HG02981 (cell line): ENCODE measurements at regions not wholly inside any gene's neighbourhood (a gene's known extent, or its start where the extent isn't known, plus 50 kb on each side); places are given as distances from the start of the nearest gene placed in this dataset.
A peak's percentile ranks its signal among the peaks of the same experiment; 100 is the strongest.
"Not testable (repeated sequence)": the region's sequence is repeated elsewhere in the genome, so short reads cannot be mapped to it uniquely, and the experiment has no call there.

ENCODE experiments used
- ATAC-seq: cut with Tn5 transposase; IDR thresholded peaks from one replicate; pipeline ENCODE4 v1.9.1; 2021; ENCODE audit warnings: mild to moderate bottlenecking, moderate library complexity; ENCODE audit not compliant: unreplicated experiment

GRCh38 chr1:96559181-96559580 is 162.4 kb upstream of the PTBP2 start:
- no peak for ATAC-seq

DNA sequence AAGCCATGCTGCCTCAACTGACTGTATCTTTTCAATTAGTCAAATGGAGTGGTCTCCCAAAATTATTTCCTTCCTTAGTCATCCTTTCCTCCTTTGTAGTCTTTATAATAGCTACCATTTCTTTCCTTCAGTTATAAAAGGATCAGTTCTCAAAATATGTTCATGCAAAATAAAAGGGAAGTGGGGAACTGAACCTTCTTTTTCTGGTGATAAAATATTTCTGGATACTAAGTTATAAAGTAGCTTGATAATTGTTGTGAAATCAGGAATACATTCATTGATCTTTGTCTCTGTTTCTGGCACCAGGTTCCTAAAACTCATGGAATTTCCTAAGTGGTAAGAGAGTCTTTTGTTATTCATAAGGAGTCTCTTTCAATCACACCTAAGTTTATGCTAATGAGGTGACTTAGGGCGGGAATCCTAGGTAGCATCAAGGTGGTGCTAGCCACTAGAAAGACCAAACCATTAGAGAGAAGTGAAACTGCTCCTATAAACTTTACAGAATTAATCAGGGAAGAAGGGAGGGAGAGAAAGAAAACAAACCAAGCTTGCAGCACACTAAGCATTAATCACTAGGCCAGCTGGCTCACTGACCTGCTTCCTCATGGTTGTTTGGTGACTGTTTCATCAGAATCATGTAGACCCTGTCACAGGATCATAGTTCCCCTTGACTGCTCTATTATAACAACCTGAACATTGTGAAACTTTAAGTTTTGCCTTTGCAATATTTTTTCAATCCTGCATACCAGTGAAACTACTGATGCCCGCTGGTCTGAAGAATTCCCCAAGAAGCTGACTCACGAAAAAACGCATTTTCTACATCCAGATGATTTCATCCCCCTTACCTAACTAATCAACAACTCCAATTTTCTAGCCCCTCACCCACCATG is 161.6 kb upstream of the PTBP2 start:
- ATAC-seq, result no peak

DNA sequence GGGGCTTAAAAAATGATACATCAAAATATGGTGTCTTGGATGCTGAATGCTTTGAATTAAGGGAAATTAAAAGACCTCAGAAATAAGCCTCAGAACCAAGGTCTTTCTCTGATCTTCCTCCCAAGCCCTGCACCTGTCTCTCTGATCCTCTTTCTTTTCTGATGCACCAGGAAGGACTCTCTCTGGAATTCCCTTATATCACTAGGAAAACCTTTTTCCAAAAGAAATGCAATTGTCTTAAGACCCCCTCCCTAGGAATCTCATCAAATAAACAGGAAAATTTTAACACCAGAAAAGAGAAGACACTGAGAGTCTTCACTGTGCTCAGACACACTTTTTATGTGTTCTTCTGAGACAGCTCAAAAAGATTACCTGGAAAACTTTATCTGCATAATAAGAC is 159.5 kb upstream of the PTBP2 start:
- ATAC-seq, result no peak

DNA sequence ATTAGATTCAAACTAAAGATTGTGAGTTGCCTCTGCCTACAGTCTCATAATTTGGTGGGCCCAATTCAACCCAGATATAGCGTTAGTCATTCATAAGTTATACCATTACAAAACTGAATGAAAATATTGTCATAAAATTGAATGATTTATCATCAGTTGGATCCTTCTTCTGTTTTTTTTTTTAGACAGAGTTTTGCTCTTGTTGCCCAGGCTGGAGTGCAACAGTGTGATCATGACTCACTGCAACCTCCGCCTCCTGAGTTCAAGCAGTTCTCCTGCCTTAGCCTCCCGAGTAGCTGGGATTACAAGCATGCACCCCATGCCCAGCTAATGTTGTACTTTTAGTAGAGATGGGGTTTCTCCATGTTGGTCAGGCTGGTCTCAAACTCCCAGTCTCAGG is 157.2 kb upstream of the PTBP2 start:
- not testable (repeated sequence) for ATAC-seq

GRCh38 chr1:96565546-96565945 is 156.0 kb upstream of the PTBP2 start:
- ATAC-seq, result no peak

DNA sequence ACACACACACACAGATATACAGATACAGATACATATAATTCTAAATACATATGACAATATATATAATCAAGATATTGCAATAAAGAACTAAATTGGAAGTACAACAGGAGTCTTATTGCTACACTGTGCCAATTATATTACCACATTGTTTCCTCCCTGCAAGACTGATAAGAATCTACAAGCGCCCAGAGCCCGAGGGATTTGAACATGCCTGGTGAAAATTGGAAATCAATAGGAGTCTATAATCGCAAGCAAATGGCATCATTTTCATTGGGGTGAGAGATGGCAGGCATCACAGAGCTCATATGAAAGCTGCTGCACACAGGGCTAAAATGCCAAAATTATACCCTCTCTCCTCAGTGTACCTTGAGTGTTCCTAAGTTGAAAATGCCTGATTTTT is 152.9 kb upstream of the PTBP2 start:
- no peak for ATAC-seq

GRCh38 chr1:96569288-96569687 is 152.3 kb upstream of the PTBP2 start:
- ATAC-seq, result no peak

DNA sequence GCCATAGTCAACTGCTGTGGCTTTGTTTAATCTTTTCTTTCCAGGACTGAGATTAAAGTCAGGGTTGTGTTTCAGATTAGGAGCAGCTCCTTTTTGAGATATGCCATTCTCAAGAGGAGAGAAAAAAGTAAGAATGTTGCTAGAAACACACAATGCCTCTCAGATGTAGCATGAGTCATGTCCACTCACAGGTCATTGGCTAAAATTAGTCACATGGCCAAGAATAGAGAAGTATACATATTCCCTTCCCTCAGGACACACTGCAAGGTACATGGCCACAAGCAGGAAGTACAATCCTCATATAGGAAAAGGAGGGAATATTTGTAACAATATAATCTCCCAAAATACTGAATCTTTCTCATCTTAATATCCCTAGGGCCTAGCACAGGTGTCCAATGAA is 141.9 kb upstream of the PTBP2 start:
- ATAC-seq, result no peak

- ATAC-seq, result no peak
These were observed 140.7 kb upstream of the PTBP2 start for GRCh38 chr1:96580920-96581319.

- no peak for ATAC-seq
These were observed 139.8 kb upstream of the PTBP2 start for GRCh38 chr1:96581772-96582171.

DNA sequence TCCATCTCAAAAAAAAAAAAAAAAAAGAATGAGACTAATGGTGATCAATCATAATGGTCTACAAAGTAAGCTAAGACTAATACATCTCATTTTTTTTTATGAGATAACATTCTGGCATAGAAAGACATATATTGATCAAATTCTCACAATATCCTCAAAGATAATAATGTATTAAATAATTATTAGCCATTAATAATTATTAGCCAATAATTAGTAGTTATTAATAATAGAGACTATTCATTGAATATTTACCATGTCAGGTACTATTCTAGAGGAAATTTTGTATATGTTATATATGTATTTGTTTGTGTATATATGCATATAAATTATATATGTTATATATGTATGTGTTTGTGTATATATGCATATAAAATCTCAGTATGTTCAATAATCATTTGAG is 137.7 kb upstream of the PTBP2 start:
- no peak for ATAC-seq

DNA sequence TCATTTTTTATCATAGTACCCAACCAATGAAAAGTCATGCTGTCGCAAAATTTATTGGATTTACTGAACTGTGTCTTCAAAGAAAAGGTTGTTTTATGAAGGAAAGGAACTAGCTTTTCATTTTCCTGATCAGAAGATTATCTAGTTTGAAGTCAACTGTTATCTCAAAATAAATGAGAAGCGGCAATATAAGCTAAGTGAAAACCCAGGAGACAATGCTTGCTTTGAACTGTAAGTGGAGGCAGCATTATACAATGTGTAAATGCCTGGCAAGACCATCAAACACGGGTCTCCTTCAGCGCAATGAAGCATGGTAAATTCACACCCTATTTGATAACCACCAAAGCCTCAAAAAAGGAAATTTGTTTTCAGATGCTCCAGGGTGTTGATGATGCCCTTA is 134.4 kb upstream of the PTBP2 start:
- ATAC-seq, result no peak

- no peak for ATAC-seq
These were observed 133.1 kb upstream of the PTBP2 start for GRCh38 chr1:96588416-96588995.

GRCh38 chr1:96595530-96595929 is 126.1 kb upstream of the PTBP2 start:
- not testable (repeated sequence) for ATAC-seq

- peak; percentile 78 for ATAC-seq
These were observed 125.2 kb upstream of the PTBP2 start for GRCh38 chr1:96596226-96596922.

DNA sequence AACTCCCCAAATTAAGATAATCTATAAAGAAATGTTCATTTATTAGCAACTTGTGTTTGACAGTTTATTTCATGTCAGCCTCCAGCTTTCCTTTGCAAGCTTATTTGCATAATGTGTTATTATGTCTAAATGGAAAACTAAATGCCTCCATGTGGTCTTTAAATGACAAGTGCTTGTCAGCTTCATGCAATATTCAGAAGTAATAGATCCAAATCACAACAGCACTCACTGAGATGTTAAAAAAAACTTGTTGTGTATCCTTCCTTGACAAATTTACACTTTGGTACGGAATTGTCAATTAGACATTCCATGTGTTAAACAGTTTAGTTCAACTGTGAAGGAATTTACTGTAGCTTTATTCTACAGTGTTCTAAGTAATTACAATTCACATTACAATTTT is 124.4 kb upstream of the PTBP2 start:
- ATAC-seq, result no peak

DNA sequence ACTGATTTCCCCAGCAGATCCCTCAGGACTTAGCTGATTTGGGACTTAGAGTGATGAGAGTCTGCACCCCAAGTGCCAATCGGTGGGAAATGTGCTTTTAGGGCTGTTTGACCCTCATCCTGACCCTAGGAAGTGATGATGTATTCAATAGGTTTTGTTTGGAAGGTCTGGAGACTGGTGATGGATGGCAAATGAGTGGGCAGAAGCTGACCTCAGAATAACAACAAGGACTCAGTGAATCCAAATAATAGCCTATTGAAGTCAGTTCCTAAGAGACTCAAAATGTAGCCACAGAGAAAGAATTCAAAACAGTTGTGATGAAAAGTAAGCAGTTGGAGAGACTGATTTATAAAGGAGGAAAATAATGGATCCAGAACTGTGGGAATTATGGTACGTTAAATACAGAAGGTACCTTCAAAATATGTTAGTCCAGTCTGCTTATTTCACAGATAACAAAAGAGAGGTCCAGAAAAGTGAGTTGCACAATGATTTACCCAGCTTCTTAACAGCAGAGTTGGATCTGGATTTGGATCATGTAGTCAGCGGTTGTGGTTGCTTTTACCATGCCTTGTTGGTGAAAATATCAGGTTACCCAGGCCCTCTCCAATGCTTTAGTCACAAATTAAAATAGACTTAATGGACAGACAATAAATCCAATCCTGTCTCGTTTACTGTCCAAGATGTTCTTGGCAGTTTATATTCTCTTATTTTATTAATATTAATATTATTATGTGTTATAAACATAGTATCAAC is 123.0 kb upstream of the PTBP2 start:
- ATAC-seq, result no peak

DNA sequence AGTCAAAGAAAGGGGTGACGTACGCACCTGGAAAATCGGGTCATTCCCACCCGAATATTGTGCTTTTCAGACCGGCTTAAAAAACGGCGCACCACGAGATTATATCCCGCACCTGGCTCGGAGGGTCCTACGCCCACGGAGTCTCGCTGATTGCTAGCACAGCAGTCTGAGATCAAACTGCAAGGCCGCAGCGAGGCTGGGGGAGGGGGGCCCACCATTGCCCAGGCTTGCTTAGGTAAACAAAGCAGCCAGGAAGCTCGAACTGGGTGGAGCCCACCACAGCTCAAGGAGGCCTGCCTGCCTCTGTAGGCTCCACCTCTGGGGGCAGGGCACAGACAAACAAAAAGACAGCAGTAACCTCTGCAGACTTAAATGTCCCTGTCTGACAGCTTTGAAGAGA is 117.0 kb upstream of the PTBP2 start:
- not testable (repeated sequence) for ATAC-seq

DNA sequence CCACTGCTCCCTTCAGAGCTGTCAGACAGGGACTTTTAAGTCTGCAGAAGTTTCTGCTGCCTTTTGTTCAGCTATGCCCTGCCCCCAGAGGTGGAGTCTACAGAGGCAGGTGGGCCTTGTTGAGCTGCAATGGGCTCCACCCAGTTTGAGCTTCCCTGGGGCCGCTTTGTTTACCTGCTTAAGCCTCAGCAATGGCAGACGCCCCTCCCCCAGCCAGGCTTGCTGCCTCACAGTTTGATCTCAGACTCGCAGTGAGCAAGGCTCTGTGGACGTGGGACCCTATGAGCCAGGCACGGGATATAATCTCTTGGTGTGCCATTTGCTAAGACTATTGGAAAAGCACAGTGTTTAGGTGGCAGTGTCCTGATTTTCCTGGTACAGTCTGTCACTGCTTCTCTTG is 104.2 kb upstream of the PTBP2 start:
- not testable (repeated sequence) for ATAC-seq

DNA sequence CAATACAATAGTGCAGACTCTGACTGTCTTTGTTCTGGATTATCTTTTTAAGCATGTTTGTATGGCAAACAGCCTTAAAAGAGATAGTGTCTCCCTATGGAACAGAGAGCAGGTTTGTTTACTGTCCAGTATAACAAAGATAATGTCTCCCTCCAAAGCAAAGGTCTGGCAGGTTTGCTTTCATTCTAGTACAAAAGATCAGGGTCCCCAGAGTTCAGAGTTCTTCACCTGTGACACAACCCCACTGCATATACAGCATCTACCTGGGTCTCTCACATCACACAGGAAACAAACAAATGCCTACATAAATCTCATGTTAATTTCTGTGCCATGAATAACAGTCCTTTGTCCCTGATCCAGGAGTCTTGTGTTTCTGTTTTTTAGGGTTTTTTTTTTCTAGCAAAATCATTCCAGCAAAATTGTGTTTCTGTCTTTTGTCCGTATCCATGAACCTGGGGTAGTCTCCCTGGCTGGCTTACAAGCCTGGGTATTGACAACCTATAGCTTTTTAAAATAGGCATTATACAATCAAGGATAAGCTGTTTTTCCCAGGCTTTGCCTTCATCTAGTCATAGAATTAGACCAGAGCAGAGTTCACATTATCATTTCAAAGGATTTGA is 89.4 kb upstream of the PTBP2 start:
- ATAC-seq, result no peak

- ATAC-seq, result no peak
These were observed 87.9 kb upstream of the PTBP2 start for GRCh38 chr1:96633695-96634094.
